Nephron progenitor cell (in vitro differentiated cells): ENCODE measurements at regions not wholly inside any gene's neighbourhood (a gene's known extent, or its start where the extent isn't known, plus 50 kb on each side); places are given as distances from the start of the nearest gene placed in this dataset.

ENCODE experiments used
- DNase-seq: peaks from one replicate; pipeline ENCODE4 v3.0.0; 2021
- H3K27ac Mint-ChIP-seq: 2 replicates; pipeline ENCODE4 v1.8.0; 2021; ENCODE audit warnings: mild to moderate bottlenecking, moderate library complexity, mixed read lengths
- H3K27me3 Mint-ChIP-seq: 2 replicates; pipeline ENCODE4 v1.8.0; 2021; ENCODE audit warnings: mild to moderate bottlenecking, low read depth, mixed read lengths; ENCODE audit not compliant: poor library complexity
- H3K36me3 Mint-ChIP-seq: 2 replicates; pipeline ENCODE4 v1.8.0; 2021; ENCODE audit warnings: low read depth, mixed read lengths
- H3K4me1 Mint-ChIP-seq: 2 replicates; pipeline ENCODE4 v1.8.0; 2021; ENCODE audit warnings: mixed read lengths
- H3K4me3 Mint-ChIP-seq: 2 replicates; pipeline ENCODE4 v1.8.0; 2021; ENCODE audit warnings: mild to moderate bottlenecking, moderate library complexity, mixed read lengths
- H3K9me3 Mint-ChIP-seq: 2 replicates; pipeline ENCODE4 v1.8.0; 2021; ENCODE audit warnings: mild to moderate bottlenecking, moderate library complexity, mixed read lengths
- CTCF ChIP-seq: fragments of 200-600 bp; sonication (generic); IDR thresholded peaks from 2 replicates; pipeline ENCODE4 v1.5.0; 2021; ENCODE audit warnings: antibody characterized with exemption

GRCh38 chr12:98352835-98353234 lies 162.6 kb upstream of the TMPO start:
- TF ChIP-seq CTCF, result no peak
- Mint-ChIP-seq H3K4me3 (no peak overlapping the region), H3K27me3 (peaks cover 3% of the 10 kb centered on the region), H3K27ac (no peak overlapping the region), H3K36me3 (no peaks in the 10 kb centered on the region), H3K9me3 (no peaks in the 10 kb centered on the region), H3K4me1 (peaks cover 12% of the 10 kb centered on the region)
- no peak for DNase-seq

GRCh38 chr12:98354520-98355035 lies 160.8 kb upstream of the TMPO start:
- no peak for DNase-seq
- Mint-ChIP-seq H3K9me3 (no peaks in the 10 kb centered on the region), H3K27ac (no peak overlapping the region), H3K4me3 (no peak overlapping the region), H3K27me3 (peaks cover 3% of the 10 kb centered on the region), H3K36me3 (no peaks in the 10 kb centered on the region), H3K4me1 (peaks cover 12% of the 10 kb centered on the region)
- TF ChIP-seq CTCF, result no peak

DNA sequence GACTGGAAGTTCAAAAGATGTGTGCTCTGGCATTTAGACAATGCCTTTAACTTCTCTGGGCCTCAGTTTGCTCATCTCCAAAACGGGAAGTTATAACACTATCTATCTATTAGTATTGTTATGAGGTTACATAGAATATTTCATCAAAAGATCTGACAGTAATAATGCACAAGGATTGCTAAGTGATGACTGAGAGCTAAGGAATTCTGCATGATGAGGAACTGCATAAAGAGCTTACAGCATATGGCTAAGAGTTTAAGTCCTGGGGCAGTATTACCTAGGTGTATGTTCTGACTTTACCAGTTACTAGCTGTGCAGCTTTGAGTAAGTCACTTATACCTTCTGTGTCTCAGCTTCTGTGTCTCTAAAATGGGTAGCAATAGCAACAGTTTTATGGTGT lies 160.1 kb upstream of the TMPO start:
- Mint-ChIP-seq H3K27ac (no peak overlapping the region), H3K9me3 (no peaks in the 10 kb centered on the region), H3K4me1 (peaks cover 12% of the 10 kb centered on the region), H3K36me3 (no peaks in the 10 kb centered on the region), H3K4me3 (no peak overlapping the region), H3K27me3 (peaks cover 3% of the 10 kb centered on the region)
- DNase-seq, result no peak
- TF ChIP-seq CTCF, result no peak

GRCh38 chr12:98355933-98356332 lies 159.5 kb upstream of the TMPO start:
- Mint-ChIP-seq H3K27ac (no peak overlapping the region), H3K4me1 (peaks cover 11% of the 10 kb centered on the region), H3K27me3 (peaks cover 3% of the 10 kb centered on the region), H3K4me3 (no peak overlapping the region), H3K9me3 (no peaks in the 10 kb centered on the region), H3K36me3 (no peaks in the 10 kb centered on the region)
- no peak for DNase-seq
- no peak for TF ChIP-seq CTCF

- no peak for TF ChIP-seq CTCF
- Mint-ChIP-seq H3K9me3 (no peaks in the 10 kb centered on the region), H3K36me3 (no peaks in the 10 kb centered on the region), H3K4me3 (no peak overlapping the region), H3K27me3 (peaks cover 3% of the 10 kb centered on the region), H3K27ac (no peak overlapping the region), H3K4me1 (no peaks in the 10 kb centered on the region)
- DNase-seq, result no peak
These were observed 157.2 kb upstream of the TMPO start for GRCh38 chr12:98358144-98358543.

GRCh38 chr12:98359856-98360255 lies 155.5 kb upstream of the TMPO start:
- Mint-ChIP-seq H3K4me3 (no peak overlapping the region), H3K27ac (no peak overlapping the region), H3K4me1 (no peaks in the 10 kb centered on the region), H3K27me3 (peaks cover 3% of the 10 kb centered on the region), H3K36me3 (no peaks in the 10 kb centered on the region), H3K9me3 (no peaks in the 10 kb centered on the region)
- TF ChIP-seq CTCF, result no peak
- no peak for DNase-seq
